ENCODE measurements at regions not wholly inside any gene's neighbourhood (a gene's known extent, or its start where the extent isn't known, plus 50 kb on each side); places are given as distances from the start of the nearest gene placed in this dataset.
A peak's percentile ranks its signal among the peaks of the same experiment; 100 is the strongest.

DNA sequence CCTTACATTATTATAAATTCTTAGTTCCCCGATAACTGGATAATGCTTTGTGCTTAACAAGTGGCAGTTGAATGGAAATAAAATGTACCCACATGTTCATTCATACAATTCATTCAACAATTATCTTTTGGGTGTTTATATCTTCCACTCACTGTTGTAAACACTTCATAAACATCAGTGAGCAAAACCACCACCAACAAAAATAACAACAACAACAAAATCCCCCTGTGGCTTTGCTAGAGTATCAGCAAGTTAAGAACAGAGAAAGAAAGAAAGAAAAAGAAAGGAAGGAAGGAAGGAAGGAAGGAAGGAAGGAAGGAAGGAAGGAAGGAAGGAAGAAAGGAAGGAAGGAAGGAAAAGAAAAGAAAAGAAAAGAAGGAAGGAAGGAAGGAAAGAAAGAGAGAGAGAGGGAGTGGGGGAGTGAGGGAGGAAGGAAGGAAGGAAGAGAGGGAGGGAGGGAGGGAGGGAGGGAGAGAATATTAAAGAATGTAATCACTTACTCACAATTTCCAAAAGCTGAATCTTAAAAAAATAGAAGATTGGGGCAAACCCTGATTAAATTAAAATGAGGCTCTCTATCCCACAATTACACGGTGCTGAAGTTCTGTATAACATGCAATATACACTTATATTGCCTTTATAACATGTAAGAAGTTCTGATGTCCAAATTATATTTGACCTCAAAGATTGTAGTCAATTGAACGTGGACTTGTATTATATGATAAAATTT, 2238.8 kb downstream of the LRRC4C start:
- Histone ChIP-seq H3K27ac (no peak overlapping the region), H3K36me3 (no peaks in the 10 kb centered on the region), H3K27me3 (no peaks in the 10 kb centered on the region), H3K4me3 (no peak overlapping the region), H3K4me1 (no peaks in the 10 kb centered on the region), H3K9me3 (no peaks in the 10 kb centered on the region)
- TF ChIP-seq, protein P1, sequence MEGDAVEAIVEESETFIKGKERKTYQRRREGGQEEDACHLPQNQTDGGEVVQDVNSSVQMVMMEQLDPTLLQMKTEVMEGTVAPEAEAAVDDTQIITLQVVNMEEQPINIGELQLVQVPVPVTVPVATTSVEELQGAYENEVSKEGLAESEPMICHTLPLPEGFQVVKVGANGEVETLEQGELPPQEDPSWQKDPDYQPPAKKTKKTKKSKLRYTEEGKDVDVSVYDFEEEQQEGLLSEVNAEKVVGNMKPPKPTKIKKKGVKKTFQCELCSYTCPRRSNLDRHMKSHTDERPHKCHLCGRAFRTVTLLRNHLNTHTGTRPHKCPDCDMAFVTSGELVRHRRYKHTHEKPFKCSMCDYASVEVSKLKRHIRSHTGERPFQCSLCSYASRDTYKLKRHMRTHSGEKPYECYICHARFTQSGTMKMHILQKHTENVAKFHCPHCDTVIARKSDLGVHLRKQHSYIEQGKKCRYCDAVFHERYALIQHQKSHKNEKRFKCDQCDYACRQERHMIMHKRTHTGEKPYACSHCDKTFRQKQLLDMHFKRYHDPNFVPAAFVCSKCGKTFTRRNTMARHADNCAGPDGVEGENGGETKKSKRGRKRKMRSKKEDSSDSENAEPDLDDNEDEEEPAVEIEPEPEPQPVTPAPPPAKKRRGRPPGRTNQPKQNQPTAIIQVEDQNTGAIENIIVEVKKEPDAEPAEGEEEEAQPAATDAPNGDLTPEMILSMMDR (IDR thresholded peaks at IDR 0.05) = no peak
- intact Hi-C loops (cut with DNase I) = no loop called here
- ATAC-seq (no peak), DNase-seq (no peak)

DNA sequence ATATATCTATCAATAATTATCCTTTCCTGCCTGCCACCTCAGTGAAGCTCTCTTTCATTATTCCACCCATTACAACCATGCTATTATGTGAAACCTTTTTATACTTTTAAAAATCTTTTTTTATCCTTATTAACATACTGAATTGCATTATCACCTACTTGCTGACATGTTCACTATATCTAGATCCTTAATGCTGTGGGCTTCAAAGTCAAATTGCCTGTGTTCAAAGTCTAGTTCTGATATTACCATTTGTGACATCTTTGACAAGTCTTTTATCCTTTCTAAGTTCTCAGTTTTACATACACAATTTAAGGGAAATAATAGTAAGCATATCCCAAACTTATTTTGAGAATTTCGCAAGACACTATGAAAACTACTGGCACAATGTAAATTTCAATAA, 2239.4 kb downstream of the LRRC4C start:
- TF ChIP-seq, protein P1 (IDR thresholded peaks at IDR 0.05) = no peak
- intact Hi-C loops (cut with DNase I) = no loop called here
- ATAC-seq (no peak), DNase-seq (no peak)
- Histone ChIP-seq H3K36me3 (no peaks in the 10 kb centered on the region), H3K27ac (no peak overlapping the region), H3K9me3 (no peaks in the 10 kb centered on the region), H3K27me3 (no peaks in the 10 kb centered on the region), H3K4me3 (no peak overlapping the region), H3K4me1 (no peaks in the 10 kb centered on the region)

DNA sequence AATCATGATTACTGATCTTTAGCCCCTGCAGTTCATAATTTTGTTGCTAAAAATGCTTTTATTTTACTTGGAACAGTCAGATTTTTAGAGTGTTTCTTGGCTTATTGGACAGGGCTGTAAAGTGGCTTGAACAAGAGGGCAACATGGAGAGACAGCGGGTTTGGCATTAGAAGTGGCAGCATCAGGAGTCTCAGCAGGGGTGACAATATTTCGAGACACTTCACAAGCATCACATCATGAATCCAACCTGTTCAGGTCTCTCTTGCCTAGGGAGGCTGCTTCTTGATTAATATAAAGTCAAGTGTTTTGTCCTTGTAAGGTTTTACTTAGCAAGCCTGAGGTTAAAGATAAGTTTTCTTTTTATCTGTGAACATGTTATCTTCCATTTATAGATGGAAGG, 2249.5 kb downstream of the LRRC4C start:
- Histone ChIP-seq H3K36me3 (no peaks in the 10 kb centered on the region), H3K9me3 (no peaks in the 10 kb centered on the region), H3K4me1 (no peaks in the 10 kb centered on the region), H3K27ac (no peak overlapping the region), H3K27me3 (no peaks in the 10 kb centered on the region), H3K4me3 (no peak overlapping the region)
- DNase-seq (no peak), ATAC-seq (no peak)
- intact Hi-C loops (cut with DNase I) = no loop called here
- TF ChIP-seq, protein P1 (IDR thresholded peaks at IDR 0.05) = no peak

DNA sequence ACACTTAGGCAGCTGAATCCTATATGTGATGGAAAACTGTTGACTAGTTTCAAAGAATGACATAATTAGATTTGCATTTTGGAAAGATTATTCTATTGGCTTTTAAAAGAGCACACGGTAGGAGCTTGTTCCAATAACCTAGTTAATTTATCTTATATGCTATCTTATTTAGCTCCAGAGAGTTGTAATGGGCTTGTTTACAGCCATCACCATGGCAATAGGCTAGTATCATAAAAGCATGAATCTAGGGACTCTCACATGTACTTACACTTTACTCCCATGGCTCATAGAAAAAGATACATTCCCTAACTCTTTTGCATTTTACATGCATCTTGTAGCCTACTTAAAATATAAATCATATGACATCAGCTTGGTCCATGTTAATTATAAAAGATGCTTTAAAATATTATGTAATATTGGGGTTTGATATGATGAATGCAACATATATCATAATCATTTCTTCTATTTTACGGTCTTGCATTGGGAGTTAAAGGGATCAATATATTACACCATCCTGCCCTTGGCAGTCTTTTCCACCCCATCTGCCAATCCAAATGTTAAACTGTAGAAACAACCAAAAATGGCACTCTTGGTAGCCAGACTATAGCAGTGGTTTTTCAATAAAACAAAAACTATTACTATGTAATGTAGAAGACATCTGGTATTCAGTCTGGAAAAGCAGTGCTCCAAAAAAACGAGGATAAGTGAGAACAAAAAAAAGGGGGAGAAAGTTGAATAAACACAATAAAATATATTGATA, 2254.0 kb downstream of the LRRC4C start:
- Histone ChIP-seq H3K4me3 (no peak overlapping the region), H3K27me3 (no peaks in the 10 kb centered on the region), H3K36me3 (no peaks in the 10 kb centered on the region), H3K4me1 (no peaks in the 10 kb centered on the region), H3K27ac (no peak overlapping the region), H3K9me3 (no peaks in the 10 kb centered on the region)
- TF ChIP-seq, protein P1 (IDR thresholded peaks at IDR 0.05) = no peak
- ATAC-seq (no peak), DNase-seq (peak in 1 of 4 donors; percentile 2)
- intact Hi-C loops (cut with DNase I) = no loop called here

DNA sequence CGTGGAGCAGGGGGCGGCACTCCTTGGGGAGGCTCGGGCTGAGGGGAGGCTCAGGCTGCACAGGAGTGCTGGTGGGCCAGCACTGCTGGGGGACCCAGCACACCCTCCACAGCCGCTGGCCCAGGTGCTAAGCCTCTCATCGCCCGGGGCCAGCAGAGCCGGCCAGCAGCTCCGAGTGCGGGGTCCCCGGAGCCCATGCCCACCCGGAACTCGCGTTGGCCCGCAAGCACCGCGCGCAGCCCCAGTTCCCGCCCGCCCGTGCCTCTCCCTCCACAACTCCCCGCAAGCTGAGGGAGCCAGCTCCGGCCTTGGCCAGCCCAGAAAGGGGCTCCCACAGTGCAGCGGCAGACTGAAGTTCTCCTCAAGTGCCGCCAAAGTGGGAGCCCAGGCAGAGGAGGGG, 2266.8 kb downstream of the LRRC4C start:
- intact Hi-C loops (cut with DNase I) = no loop called here
- TF ChIP-seq, protein P1 (IDR thresholded peaks at IDR 0.05) = no peak
- no peaks in the 10 kb centered on the region for H3K36me3 ChIP-seq
- H3K4me1 ChIP-seq = no peaks in the 10 kb centered on the region
- ATAC-seq (no peak), DNase-seq (peak in 1 of 4 donors; percentile 70)
- H3K27ac ChIP-seq = no peak overlapping the region
- peaks cover 0 to 8% of the 10 kb centered on the region in 2 donors for H3K9me3 ChIP-seq
- H3K4me3 ChIP-seq = no peak overlapping the region
- no peaks in the 10 kb centered on the region for H3K27me3 ChIP-seq
